IPS DF 6.9 (cell line): ENCODE measurements at regions not wholly inside any gene's neighbourhood (a gene's known extent, or its start where the extent isn't known, plus 50 kb on each side); places are given as distances from the start of the nearest gene placed in this dataset.
"Not testable (repeated sequence)": the region's sequence is repeated elsewhere in the genome, so short reads cannot be mapped to it uniquely, and the experiment has no call there.

Experiments used
- DNase-seq: peaks from one replicate; pipeline ENCODE4 v3.0.0-alpha.2; 2013; ENCODE audit warnings: low read depth, low spot score
- H3K27ac ChIP-seq: one replicate; pipeline ENCODE4 v1.5.1; 2013; ENCODE audit warnings: low read length, control low read depth
- H3K27me3 ChIP-seq: 2 replicates; pipeline ENCODE4 v1.6.1; 2013; ENCODE audit warnings: mild to moderate bottlenecking, low read length; ENCODE audit not compliant: control insufficient read depth, insufficient read depth
- H3K36me3 ChIP-seq: 2 replicates; pipeline ENCODE4 v1.6.1; 2013; ENCODE audit warnings: low read length; ENCODE audit not compliant: control insufficient read depth, insufficient read depth
- H3K4me1 ChIP-seq: 2 replicates; pipeline ENCODE4 v1.6.1; 2013; ENCODE audit warnings: low read length; ENCODE audit not compliant: control insufficient read depth, insufficient read depth
- H3K4me3 ChIP-seq: 2 replicates; pipeline ENCODE4 v1.5.1; 2013; ENCODE audit warnings: mild to moderate bottlenecking, low read length
- H3K9me3 ChIP-seq: 2 replicates; pipeline ENCODE4 v1.6.1; 2013; ENCODE audit warnings: low read length, inconsistent platforms; ENCODE audit not compliant: control insufficient read depth, insufficient read depth
- WGBS: extraction: QIAGEN DNeasy Blood & Tissue Kit; methylation state at CpG from one replicate; pipeline ENCODE4 v1.1.7; 2013; ENCODE audit warnings: mixed read lengths, missing lambda C conversion rate; ENCODE audit not compliant: insufficient read length, insufficient coverage; 5-methylcytosine and 5-hydroxymethylcytosine counted together

GRCh38 chr5:39698838-39699560 lies 274.2 kb upstream of the DAB2 start:
- no peaks in the 10 kb centered on the region for H3K9me3 ChIP-seq
- H3K36me3 ChIP-seq = no peaks in the 10 kb centered on the region
- H3K27ac ChIP-seq = no peak overlapping the region
- no peak overlapping the region for H3K4me3 ChIP-seq
- no peak for DNase-seq
- H3K4me1 ChIP-seq = no peaks in the 10 kb centered on the region
- H3K27me3 ChIP-seq = no peaks in the 10 kb centered on the region
- WGBS = 100% methylated on average over 1 of the region's 4 CpGs

- H3K9me3 ChIP-seq = no peaks in the 10 kb centered on the region
- H3K4me3 ChIP-seq = no peak overlapping the region
- H3K4me1 ChIP-seq = no peaks in the 10 kb centered on the region
- no peak for DNase-seq
- H3K27ac ChIP-seq = no peak overlapping the region
- no peaks in the 10 kb centered on the region for H3K36me3 ChIP-seq
- H3K27me3 ChIP-seq = no peaks in the 10 kb centered on the region
These were observed 273.1 kb upstream of the DAB2 start for GRCh38 chr5:39697881-39698280.

- no CpG with 5 or more reads among the region's 1 CpG for WGBS
- no peaks in the 10 kb centered on the region for H3K9me3 ChIP-seq
- H3K27me3 ChIP-seq = no peaks in the 10 kb centered on the region
- no peak overlapping the region for H3K27ac ChIP-seq
- no peak overlapping the region for H3K4me3 ChIP-seq
- no peaks in the 10 kb centered on the region for H3K36me3 ChIP-seq
- H3K4me1 ChIP-seq = no peaks in the 10 kb centered on the region
- no peak for DNase-seq
These were observed 272.1 kb upstream of the DAB2 start for GRCh38 chr5:39696672-39697398.

- Histone ChIP-seq H3K4me1 (no peaks in the 10 kb centered on the region), H3K36me3 (no peaks in the 10 kb centered on the region), H3K27me3 (no peaks in the 10 kb centered on the region), H3K27ac (no peak overlapping the region), H3K4me3 (no peak overlapping the region), H3K9me3 (no peaks in the 10 kb centered on the region)
- no CpG with 5 or more reads among the region's 2 CpGs for WGBS
- DNase-seq = no peak
These were observed 267.2 kb upstream of the DAB2 start for GRCh38 chr5:39691993-39692392.

- no peaks in the 10 kb centered on the region for H3K27me3 ChIP-seq
- no peak overlapping the region for H3K27ac ChIP-seq
- no peaks in the 10 kb centered on the region for H3K9me3 ChIP-seq
- WGBS = no CpG with 5 or more reads among the region's 1 CpG
- no peak overlapping the region for H3K4me3 ChIP-seq
- DNase-seq = no peak
- no peaks in the 10 kb centered on the region for H3K36me3 ChIP-seq
- no peaks in the 10 kb centered on the region for H3K4me1 ChIP-seq
These were observed 266.4 kb upstream of the DAB2 start for GRCh38 chr5:39691136-39691535.

- H3K27me3 ChIP-seq = no peaks in the 10 kb centered on the region
- no peak for DNase-seq
- no peaks in the 10 kb centered on the region for H3K36me3 ChIP-seq
- H3K27ac ChIP-seq = no peak overlapping the region
- H3K4me3 ChIP-seq = no peak overlapping the region
- no peaks in the 10 kb centered on the region for H3K9me3 ChIP-seq
- H3K4me1 ChIP-seq = no peaks in the 10 kb centered on the region
These were observed 265.1 kb upstream of the DAB2 start for GRCh38 chr5:39689919-39690318.

- H3K27me3 ChIP-seq, DNase-seq, H3K36me3 ChIP-seq, H3K4me3 ChIP-seq, H3K27ac ChIP-seq, H3K9me3 ChIP-seq, H3K4me1 ChIP-seq: not testable (repeated sequence)
- WGBS = no CpG with 5 or more reads among the region's 8 CpGs
These were observed 263.1 kb upstream of the DAB2 start for GRCh38 chr5:39687924-39688323.

GRCh38 chr5:39680213-39680612 lies 255.4 kb upstream of the DAB2 start:
- Histone ChIP-seq H3K27ac (no peak overlapping the region), H3K4me3 (no peak overlapping the region), H3K4me1 (no peaks in the 10 kb centered on the region), H3K36me3 (no peaks in the 10 kb centered on the region), H3K9me3 (no peaks in the 10 kb centered on the region), H3K27me3 (no peaks in the 10 kb centered on the region)
- DNase-seq = no peak
- WGBS = 100% methylated on average over 1 of the region's 1 CpG

- WGBS = no CpG with 5 or more reads among the region's 1 CpG
- H3K9me3 ChIP-seq = no peaks in the 10 kb centered on the region
- no peak overlapping the region for H3K27ac ChIP-seq
- H3K4me1 ChIP-seq = no peaks in the 10 kb centered on the region
- no peak for DNase-seq
- H3K36me3 ChIP-seq = no peaks in the 10 kb centered on the region
- no peaks in the 10 kb centered on the region for H3K27me3 ChIP-seq
- H3K4me3 ChIP-seq = no peak overlapping the region
These were observed 253.8 kb upstream of the DAB2 start for GRCh38 chr5:39678534-39678933.

- Histone ChIP-seq H3K9me3 (no peaks in the 10 kb centered on the region), H3K27me3 (no peaks in the 10 kb centered on the region), H3K27ac (no peak overlapping the region), H3K4me1 (no peaks in the 10 kb centered on the region), H3K36me3 (no peaks in the 10 kb centered on the region), H3K4me3 (no peak overlapping the region)
- no CpG with 5 or more reads among the region's 2 CpGs for WGBS
- no peak for DNase-seq
These were observed 250.9 kb upstream of the DAB2 start for GRCh38 chr5:39675676-39676075.
